ENCODE measurements at regions not wholly inside any gene's neighbourhood (a gene's known extent, or its start where the extent isn't known, plus 50 kb on each side); places are given as distances from the start of the nearest gene placed in this dataset.

GRCh38 chr1:218587900-218588299 is 242.8 kb downstream of the TGFB2 start:
- no peak overlapping the region for H3K4me2 ChIP-seq (ENCODE audit: low read length)
- no TSS peak for BruUV-seq (replicated peaks)
- intact Hi-C loops (cut with micrococcal nuclease) = no loop called here
- DNase-seq (ENCODE audit: low read depth, low spot score) = no peak
- peaks cover 24 to 34% of the 10 kb centered on the region in 2 experiments for H3K4me1 ChIP-seq (ENCODE audit: control insufficient read depth in 1 of 2, insufficient read depth in 2 of 2, low read length in 2 of 2)
- H3K9me2 ChIP-seq (ENCODE audit: insufficient read depth) = no peaks in the 10 kb centered on the region
- no peaks in the 10 kb centered on the region for H3K79me2 ChIP-seq (ENCODE audit: insufficient read depth, low read length)
- no peak overlapping the region for H3K4me3 ChIP-seq (replicated peaks in 1 of 2; ENCODE audit: low read depth in 1 of 2, low read length in 2 of 2)
- H3K36me3 ChIP-seq (ENCODE audit: control insufficient read depth in 1 of 2, insufficient read depth in 2 of 2, low read length in 2 of 2) = peaks cover 0 to 7% of the 10 kb centered on the region in 2 experiments; a peak in 1 of 4 replicates
- H4K20me1 ChIP-seq (ENCODE audit: insufficient read depth) = no peaks in the 10 kb centered on the region
- no peak overlapping the region for H2AFZ ChIP-seq (ENCODE audit: low read depth, low read length, poor library complexity, severe bottlenecking)
- no peak overlapping the region for H3K27ac ChIP-seq (ENCODE audit: low read depth, low read length)
- no peaks in the 10 kb centered on the region for H3K27me3 ChIP-seq (ENCODE audit: insufficient read depth, low read length)
- ATAC-seq = no peak
- no peak for TF ChIP-seq SIN3A (IDR thresholded peaks at IDR 0.05; ENCODE audit: low read depth)
- no peak for TF ChIP-seq YY1 (IDR thresholded peaks at IDR 0.05; ENCODE audit: extremely low read depth, insufficient replicate concordance, low read depth, low read length)
- TF ChIP-seq EZH2 (IDR thresholded peaks at IDR 0.05) = no peak
- no peak for TF ChIP-seq FOSL1 (IDR thresholded peaks at IDR 0.05; ENCODE audit: low read depth)
- TF ChIP-seq MAX (IDR thresholded peaks at IDR 0.05) = no peak
- no peak for TF ChIP-seq ELF1 (IDR thresholded peaks at IDR 0.05; ENCODE audit: borderline replicate concordance, low read depth)
- TF ChIP-seq SRF (IDR thresholded peaks at IDR 0.05; ENCODE audit: low read depth) = no peak
- TF ChIP-seq ZNF274 (IDR thresholded peaks at IDR 0.05; ENCODE audit: low read depth, low read length) = no peak
- TF ChIP-seq REST (IDR thresholded peaks at IDR 0.05; ENCODE audit: low read depth) = no peak
- TF ChIP-seq ATF3 (IDR thresholded peaks at IDR 0.05) = no peak
- no peak for TF ChIP-seq CBX3 (IDR thresholded peaks at IDR 0.05; ENCODE audit: low read depth)
- TF ChIP-seq CEBPB (IDR thresholded peaks at IDR 0.05; ENCODE audit: low read depth) = no peak
- no peak for TF ChIP-seq RAD21 (IDR thresholded peaks at IDR 0.05; ENCODE audit: low read depth)
- no peak for TF ChIP-seq EGR1 (IDR thresholded peaks at IDR 0.05; ENCODE audit: low read depth)
- TF ChIP-seq SP1 (IDR thresholded peaks at IDR 0.05; ENCODE audit: low read depth) = no peak
- no peak for TF ChIP-seq JUND (IDR thresholded peaks at IDR 0.05)
- TF ChIP-seq TCF7L2 (IDR thresholded peaks at IDR 0.05; ENCODE audit: borderline replicate concordance, extremely low read depth, insufficient read depth, insufficient read length) = no peak
- TF ChIP-seq CTCF (IDR thresholded peaks at IDR 0.05 in 2 of 3, conservative IDR thresholded peaks at IDR 0.05 in 1 of 3; ENCODE audit: borderline replicate concordance in 1 of 3, insufficient read depth in 1 of 3, low read depth in 2 of 3, low read length in 2 of 3) = no peak
- no peak for TF ChIP-seq ZBTB33 (IDR thresholded peaks at IDR 0.05; ENCODE audit: extremely low read depth, insufficient replicate concordance, low read length)
- POLR2A ChIA-PET = no interaction called here
- CTCF ChIA-PET = no interaction called here
- H3K9ac ChIP-seq (ENCODE audit: low read length) = no peak overlapping the region
- RAD21 ChIA-PET (ENCODE audit: low non-redundant PET in 1 of 2, low total read pairs in 2 of 2, uncharacterized antibody in 2 of 2, unreplicated experiment in 2 of 2) = no interaction called here
- H3K9me3 ChIP-seq (ENCODE audit: control insufficient read depth in 1 of 2, insufficient read depth in 1 of 2, low read depth in 1 of 2, low read length in 2 of 2) = peaks cover 0 to 5% of the 10 kb centered on the region in 2 experiments; a peak in 1 of 4 replicates
